HG02588 (cell line): ENCODE measurements at regions not wholly inside any gene's neighbourhood (a gene's known extent, or its start where the extent isn't known, plus 50 kb on each side); places are given as distances from the start of the nearest gene placed in this dataset.
A peak's percentile ranks its signal among the peaks of the same experiment; 100 is the strongest.
"Not testable (repeated sequence)": the region's sequence is repeated elsewhere in the genome, so short reads cannot be mapped to it uniquely, and the experiment has no call there.

Experiments used
- ATAC-seq: cut with Tn5 transposase; IDR thresholded peaks from one replicate; pipeline ENCODE4 v1.9.1; 2021; ENCODE audit warnings: mild to moderate bottlenecking, moderate library complexity; ENCODE audit not compliant: unreplicated experiment

GRCh38 chr9:90165281-90165680 is 477.3 kb downstream of the DIRAS2 start:
- no peak for ATAC-seq

- ATAC-seq, result not testable (repeated sequence)
Observed at GRCh38 chr9:90166374-90166773, 476.2 kb downstream of the DIRAS2 start.

- ATAC-seq, result no peak
Observed at GRCh38 chr9:90167914-90168313, 474.7 kb downstream of the DIRAS2 start.

GRCh38 chr9:90169490-90169889 is 473.1 kb downstream of the DIRAS2 start:
- ATAC-seq, result no peak

- not testable (repeated sequence) for ATAC-seq
Observed at GRCh38 chr9:90173935-90174334, 468.7 kb downstream of the DIRAS2 start.

- not testable (repeated sequence) for ATAC-seq
Observed at GRCh38 chr9:90174346-90174745, 468.3 kb downstream of the DIRAS2 start.

- ATAC-seq, result no peak
Observed at GRCh38 chr9:90175257-90175656, 467.4 kb downstream of the DIRAS2 start.

- ATAC-seq, result no peak
Observed at GRCh38 chr9:90175865-90176264, 466.8 kb downstream of the DIRAS2 start.

GRCh38 chr9:90176901-90177300 is 465.7 kb downstream of the DIRAS2 start:
- ATAC-seq, result no peak

GRCh38 chr9:90180381-90180780 is 462.2 kb downstream of the DIRAS2 start:
- ATAC-seq, result no peak

- ATAC-seq, result no peak
Observed at GRCh38 chr9:90188656-90189055, 454.0 kb downstream of the DIRAS2 start.

- peak; percentile 68 for ATAC-seq
Observed at GRCh38 chr9:90189306-90189705, 453.3 kb downstream of the DIRAS2 start.

- ATAC-seq, result not testable (repeated sequence)
Observed at GRCh38 chr9:90192465-90192864, 450.2 kb downstream of the DIRAS2 start.

GRCh38 chr9:90198956-90199355 is 443.7 kb downstream of the DIRAS2 start:
- ATAC-seq, result no peak

- ATAC-seq, result no peak
Observed at GRCh38 chr9:90201766-90202165, 440.9 kb downstream of the DIRAS2 start.

GRCh38 chr9:90204128-90204831 is 438.3 kb downstream of the DIRAS2 start:
- ATAC-seq, result no peak

GRCh38 chr9:90213045-90213444 is 429.6 kb downstream of the DIRAS2 start:
- not testable (repeated sequence) for ATAC-seq

- no peak for ATAC-seq
Observed at GRCh38 chr9:90219548-90220118, 423.0 kb downstream of the DIRAS2 start.

- ATAC-seq, result not testable (repeated sequence)
Observed at GRCh38 chr9:90221899-90222298, 420.7 kb downstream of the DIRAS2 start.

GRCh38 chr9:90226839-90227338 is 415.7 kb downstream of the DIRAS2 start:
- ATAC-seq, result not testable (repeated sequence)

GRCh38 chr9:90233081-90233480 is 409.5 kb downstream of the DIRAS2 start:
- not testable (repeated sequence) for ATAC-seq

- ATAC-seq, result no peak
Observed at GRCh38 chr9:90240541-90240940, 402.1 kb downstream of the DIRAS2 start.
